K562 (cell line): ENCODE measurements at regions not wholly inside any gene's neighbourhood (a gene's known extent, or its start where the extent isn't known, plus 50 kb on each side); places are given as distances from the start of the nearest gene placed in this dataset.

Source experiments
- BDP1 ChIP-seq: IDR thresholded peaks from 3 replicates; pipeline ENCODE4 v1.6.1; 2011; ENCODE audit not compliant: insufficient read length, insufficient read depth
- FOXM1 ChIP-seq, 2 experiments: fragments of 450-650 bp in 1 of 2; sonication (generic) in 1 of 2; formaldehyde crosslinking in 1 of 2; IDR thresholded peaks; 2 replicates each; pipeline versions ENCODE4 v1.6.1 to v1.9.0; 2017 to 2022; ENCODE audit warnings: low read depth in 2 of 2, mild to moderate bottlenecking in 2 of 2, missing genetic modification reagents in 1 of 2, moderate library complexity in 1 of 2
- GABPA ChIP-seq: fragments of 200-800 bp; sonication (Bioruptor generic); conservative IDR thresholded peaks from 2 replicates; pipeline ENCODE4 v1.6.1; 2016; ENCODE audit warnings: low read depth, missing genetic modification characterization, missing compliant biosample characterization
- KDM2B ChIP-seq: fragments of 250-450 bp; sonication (Bioruptor Pico); IDR thresholded peaks from 2 replicates; pipeline ENCODE4 v1.8.0; 2021; ENCODE audit warnings: mild to moderate bottlenecking, moderate library complexity
- TAF7 ChIP-seq: fragments of 450-650 bp; IDR thresholded peaks from 2 replicates; pipeline ENCODE4 v1.6.1; 2016; ENCODE audit warnings: missing genetic modification characterization, missing compliant biosample characterization
- ZNF232 ChIP-seq: sonication (generic); formaldehyde crosslinking; IDR thresholded peaks from 2 replicates; pipeline ENCODE4 v1.8.0; 2022; ENCODE audit warnings: mild to moderate bottlenecking, missing genetic modification reagents
- ZNF695 ChIP-seq: fragments of 450-650 bp; formaldehyde crosslinking; IDR thresholded peaks from 2 replicates; pipeline ENCODE4 v1.4.0; 2020; ENCODE audit warnings: mild to moderate bottlenecking, moderate library complexity
- TF ChIP-seq, protein P1 (sequence below): fragments of 450-650 bp; conservative IDR thresholded peaks from 2 replicates; pipeline ENCODE4 v1.6.1; 2016; ENCODE audit warnings: missing genetic modification characterization, low read depth, mild to moderate bottlenecking, missing compliant biosample characterization, moderate library complexity
- TF ChIP-seq, protein P2 (sequence below): fragments of 450-650 bp; IDR thresholded peaks from 2 replicates; pipeline ENCODE4 v1.6.1; 2017; ENCODE audit warnings: antibody characterized with exemption, mild to moderate bottlenecking

GRCh38 chr7:113270790-113271189 lies 152.4 kb upstream of the SMIM30 start:
- TF ChIP-seq TAF7 (tag): no peak
- no peak for TF ChIP-seq ZNF232 (CRISPR knock-in tag)
- TF ChIP-seq GABPA (tag): no peak
- TF ChIP-seq, protein P1, sequence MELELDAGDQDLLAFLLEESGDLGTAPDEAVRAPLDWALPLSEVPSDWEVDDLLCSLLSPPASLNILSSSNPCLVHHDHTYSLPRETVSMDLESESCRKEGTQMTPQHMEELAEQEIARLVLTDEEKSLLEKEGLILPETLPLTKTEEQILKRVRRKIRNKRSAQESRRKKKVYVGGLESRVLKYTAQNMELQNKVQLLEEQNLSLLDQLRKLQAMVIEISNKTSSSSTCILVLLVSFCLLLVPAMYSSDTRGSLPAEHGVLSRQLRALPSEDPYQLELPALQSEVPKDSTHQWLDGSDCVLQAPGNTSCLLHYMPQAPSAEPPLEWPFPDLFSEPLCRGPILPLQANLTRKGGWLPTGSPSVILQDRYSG: no peak
- TF ChIP-seq, protein P2, sequence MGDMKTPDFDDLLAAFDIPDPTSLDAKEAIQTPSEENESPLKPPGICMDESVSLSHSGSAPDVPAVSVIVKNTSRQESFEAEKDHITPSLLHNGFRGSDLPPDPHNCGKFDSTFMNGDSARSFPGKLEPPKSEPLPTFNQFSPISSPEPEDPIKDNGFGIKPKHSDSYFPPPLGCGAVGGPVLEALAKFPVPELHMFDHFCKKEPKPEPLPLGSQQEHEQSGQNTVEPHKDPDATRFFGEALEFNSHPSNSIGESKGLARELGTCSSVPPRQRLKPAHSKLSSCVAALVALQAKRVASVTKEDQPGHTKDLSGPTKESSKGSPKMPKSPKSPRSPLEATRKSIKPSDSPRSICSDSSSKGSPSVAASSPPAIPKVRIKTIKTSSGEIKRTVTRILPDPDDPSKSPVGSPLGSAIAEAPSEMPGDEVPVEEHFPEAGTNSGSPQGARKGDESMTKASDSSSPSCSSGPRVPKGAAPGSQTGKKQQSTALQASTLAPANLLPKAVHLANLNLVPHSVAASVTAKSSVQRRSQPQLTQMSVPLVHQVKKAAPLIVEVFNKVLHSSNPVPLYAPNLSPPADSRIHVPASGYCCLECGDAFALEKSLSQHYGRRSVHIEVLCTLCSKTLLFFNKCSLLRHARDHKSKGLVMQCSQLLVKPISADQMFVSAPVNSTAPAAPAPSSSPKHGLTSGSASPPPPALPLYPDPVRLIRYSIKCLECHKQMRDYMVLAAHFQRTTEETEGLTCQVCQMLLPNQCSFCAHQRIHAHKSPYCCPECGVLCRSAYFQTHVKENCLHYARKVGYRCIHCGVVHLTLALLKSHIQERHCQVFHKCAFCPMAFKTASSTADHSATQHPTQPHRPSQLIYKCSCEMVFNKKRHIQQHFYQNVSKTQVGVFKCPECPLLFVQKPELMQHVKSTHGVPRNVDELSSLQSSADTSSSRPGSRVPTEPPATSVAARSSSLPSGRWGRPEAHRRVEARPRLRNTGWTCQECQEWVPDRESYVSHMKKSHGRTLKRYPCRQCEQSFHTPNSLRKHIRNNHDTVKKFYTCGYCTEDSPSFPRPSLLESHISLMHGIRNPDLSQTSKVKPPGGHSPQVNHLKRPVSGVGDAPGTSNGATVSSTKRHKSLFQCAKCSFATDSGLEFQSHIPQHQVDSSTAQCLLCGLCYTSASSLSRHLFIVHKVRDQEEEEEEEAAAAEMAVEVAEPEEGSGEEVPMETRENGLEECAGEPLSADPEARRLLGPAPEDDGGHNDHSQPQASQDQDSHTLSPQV: no peak
- TF ChIP-seq KDM2B (CRISPR knock-in tag): no peak
- TF ChIP-seq FOXM1 (IDR thresholded peaks at IDR 0.05; ENCODE audit: low read depth): no peak
- TF ChIP-seq FOXM1 (CRISPR knock-in tag; IDR thresholded peaks at IDR 0.05; ENCODE audit: low read depth): no peak
- no peak for TF ChIP-seq ZNF695 (CRISPR knock-in tag)
- no peak for TF ChIP-seq BDP1
